GM23248 (cell line): ENCODE measurements at regions not wholly inside any gene's neighbourhood (a gene's known extent, or its start where the extent isn't known, plus 50 kb on each side); places are given as distances from the start of the nearest gene placed in this dataset.

Experiments
- EZH2 ChIP-seq: fragments of 200-600 bp; sonication (generic); IDR thresholded peaks from 2 replicates; pipeline ENCODE4 v1.6.1; 2018; ENCODE audit warnings: antibody characterized with exemption, mild to moderate bottlenecking; ENCODE audit not compliant: insufficient read depth, poor library complexity, severe bottlenecking
- EZH2phosphoT487 ChIP-seq: fragments of 200-600 bp; sonication (generic); IDR thresholded peaks from 2 replicates; pipeline ENCODE4 v1.6.1; 2018; ENCODE audit warnings: antibody characterized with exemption, moderate library complexity, mild to moderate bottlenecking, low read depth; ENCODE audit not compliant: insufficient read depth

DNA sequence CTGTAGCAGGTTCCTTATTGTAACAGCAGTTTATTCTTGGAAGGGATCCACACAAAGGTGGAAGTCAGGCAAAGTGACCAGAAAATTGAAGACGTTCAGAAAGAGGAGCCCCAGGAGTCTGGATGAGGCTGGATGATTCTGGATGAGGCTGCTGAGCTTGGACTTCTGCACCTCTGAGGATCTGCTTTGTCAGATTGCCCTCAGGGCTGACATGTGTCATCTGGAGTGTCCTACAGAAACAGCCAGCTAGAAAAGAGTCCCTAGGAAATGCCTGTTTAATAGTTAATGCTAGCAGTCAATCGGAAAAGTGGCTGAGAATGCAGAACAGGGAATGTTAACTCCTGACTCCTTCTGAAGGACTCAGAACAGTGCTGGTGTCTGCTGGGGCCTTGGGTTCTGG lies 236.4 kb downstream of the LRRC70 start:
- TF ChIP-seq EZH2 (no peak), EZH2phosphoT487 (no peak)
